Smooth muscle cell of the brain vasculature (primary cell): ENCODE measurements at regions not wholly inside any gene's neighbourhood (a gene's known extent, or its start where the extent isn't known, plus 50 kb on each side); places are given as distances from the start of the nearest gene placed in this dataset.

Source experiments
- DNase-seq: peaks from one replicate; pipeline ENCODE4 v3.0.0-alpha.2; 2012; ENCODE audit warnings: low read depth, low spot score

GRCh38 chr3:30069056-30069455, 537.3 kb upstream of the TGFBR2 start:
- no peak for DNase-seq

GRCh38 chr3:30073040-30073439, 533.4 kb upstream of the TGFBR2 start:
- no peak for DNase-seq

- DNase-seq: no peak
These were observed 532.8 kb upstream of the TGFBR2 start for GRCh38 chr3:30073622-30074021.

- DNase-seq: no peak
These were observed 530.9 kb upstream of the TGFBR2 start for GRCh38 chr3:30075514-30075913.

GRCh38 chr3:30076899-30077298, 529.5 kb upstream of the TGFBR2 start:
- DNase-seq: no peak

- no peak for DNase-seq
These were observed 528.7 kb upstream of the TGFBR2 start for GRCh38 chr3:30077746-30078145.

GRCh38 chr3:30078736-30079135, 527.7 kb upstream of the TGFBR2 start:
- no peak for DNase-seq

GRCh38 chr3:30081904-30082303, 524.5 kb upstream of the TGFBR2 start:
- no peak for DNase-seq

GRCh38 chr3:30082652-30083051, 523.7 kb upstream of the TGFBR2 start:
- DNase-seq: no peak

GRCh38 chr3:30083315-30083714, 523.1 kb upstream of the TGFBR2 start:
- no peak for DNase-seq

- DNase-seq: no peak
These were observed 522.1 kb upstream of the TGFBR2 start for GRCh38 chr3:30084316-30084715.

- no peak for DNase-seq
These were observed 521.4 kb upstream of the TGFBR2 start for GRCh38 chr3:30084971-30085403.

- no peak for DNase-seq
These were observed 520.9 kb upstream of the TGFBR2 start for GRCh38 chr3:30085486-30085885.

GRCh38 chr3:30091686-30092085, 514.7 kb upstream of the TGFBR2 start:
- no peak for DNase-seq

GRCh38 chr3:30097022-30097650, 509.3 kb upstream of the TGFBR2 start:
- DNase-seq: no peak

- no peak for DNase-seq
These were observed 508.2 kb upstream of the TGFBR2 start for GRCh38 chr3:30098243-30098642.

GRCh38 chr3:30098653-30099455, 507.5 kb upstream of the TGFBR2 start:
- no peak for DNase-seq

- no peak for DNase-seq
These were observed 504.0 kb upstream of the TGFBR2 start for GRCh38 chr3:30102356-30102755.

GRCh38 chr3:30103186-30103585, 503.2 kb upstream of the TGFBR2 start:
- DNase-seq: no peak

GRCh38 chr3:30107531-30107930, 498.9 kb upstream of the TGFBR2 start:
- DNase-seq: no peak

GRCh38 chr3:30112411-30112810, 494.0 kb upstream of the TGFBR2 start:
- DNase-seq: no peak

- DNase-seq: peak; percentile 33
These were observed 493.4 kb upstream of the TGFBR2 start for GRCh38 chr3:30112902-30113484.

GRCh38 chr3:30113906-30114305, 492.5 kb upstream of the TGFBR2 start:
- DNase-seq: no peak
